ENCODE measurements at regions not wholly inside any gene's neighbourhood (a gene's known extent, or its start where the extent isn't known, plus 50 kb on each side); places are given as distances from the start of the nearest gene placed in this dataset.
"Not testable (repeated sequence)": the region's sequence is repeated elsewhere in the genome, so short reads cannot be mapped to it uniquely, and the experiment has no call there.

DNA sequence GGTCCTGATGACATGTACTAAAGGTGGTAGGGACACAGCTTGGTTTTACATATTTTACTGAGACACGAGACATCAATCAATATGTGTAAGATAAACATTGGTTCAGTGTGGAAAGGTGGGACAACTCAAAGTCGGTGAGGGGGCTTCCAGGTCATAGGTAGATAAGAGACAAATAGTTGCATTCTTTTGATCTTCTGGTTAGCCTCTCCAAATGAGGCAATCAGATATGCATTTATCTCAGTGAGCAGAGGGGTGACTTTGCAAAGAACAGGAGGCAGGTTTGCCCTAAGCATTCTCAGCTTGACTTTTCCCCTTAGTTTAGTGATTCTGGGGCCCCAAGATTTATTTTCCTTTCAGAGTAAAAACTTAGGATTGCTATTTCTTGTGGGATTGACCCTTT, 706.9 kb downstream of the GLUD2 start:
- Mint-ChIP-seq H3K27me3 (no peaks in the 10 kb centered on the region), H3K27ac (no peak overlapping the region), H3K36me3 (ENCODE audit: insufficient read depth) (peaks cover 1% of the 10 kb centered on the region), H3K4me3 (ENCODE audit: low read depth) (no peak overlapping the region), H3K9me3 (ENCODE audit: low read depth) (peaks cover 35% of the 10 kb centered on the region), H3K4me1 (ENCODE audit: low read depth) (no peaks in the 10 kb centered on the region)
- no peak for DNase-seq (ENCODE audit: low spot score, unreplicated experiment)
- TF ChIP-seq, protein P1, sequence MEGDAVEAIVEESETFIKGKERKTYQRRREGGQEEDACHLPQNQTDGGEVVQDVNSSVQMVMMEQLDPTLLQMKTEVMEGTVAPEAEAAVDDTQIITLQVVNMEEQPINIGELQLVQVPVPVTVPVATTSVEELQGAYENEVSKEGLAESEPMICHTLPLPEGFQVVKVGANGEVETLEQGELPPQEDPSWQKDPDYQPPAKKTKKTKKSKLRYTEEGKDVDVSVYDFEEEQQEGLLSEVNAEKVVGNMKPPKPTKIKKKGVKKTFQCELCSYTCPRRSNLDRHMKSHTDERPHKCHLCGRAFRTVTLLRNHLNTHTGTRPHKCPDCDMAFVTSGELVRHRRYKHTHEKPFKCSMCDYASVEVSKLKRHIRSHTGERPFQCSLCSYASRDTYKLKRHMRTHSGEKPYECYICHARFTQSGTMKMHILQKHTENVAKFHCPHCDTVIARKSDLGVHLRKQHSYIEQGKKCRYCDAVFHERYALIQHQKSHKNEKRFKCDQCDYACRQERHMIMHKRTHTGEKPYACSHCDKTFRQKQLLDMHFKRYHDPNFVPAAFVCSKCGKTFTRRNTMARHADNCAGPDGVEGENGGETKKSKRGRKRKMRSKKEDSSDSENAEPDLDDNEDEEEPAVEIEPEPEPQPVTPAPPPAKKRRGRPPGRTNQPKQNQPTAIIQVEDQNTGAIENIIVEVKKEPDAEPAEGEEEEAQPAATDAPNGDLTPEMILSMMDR (IDR thresholded peaks at IDR 0.05; ENCODE audit: unreplicated experiment) = no peak

DNA sequence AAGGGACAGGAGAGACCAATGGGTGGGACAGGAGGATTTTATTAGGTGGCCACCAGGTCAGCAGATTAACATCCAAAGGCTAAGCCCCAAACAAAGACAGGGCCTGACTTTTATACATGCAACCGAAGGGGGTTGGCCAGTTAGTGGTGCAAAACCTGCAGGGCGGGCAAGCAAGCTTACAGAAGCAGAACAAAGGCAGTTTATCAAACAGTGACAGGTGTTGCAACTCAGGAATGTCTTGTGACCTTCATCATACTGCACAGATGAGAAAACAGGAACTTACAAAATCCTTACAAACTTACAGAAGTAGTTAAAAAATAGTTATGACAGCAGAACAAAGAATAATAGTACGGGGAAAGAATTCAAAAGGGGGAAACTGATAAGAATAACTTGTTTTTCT, 708.1 kb downstream of the GLUD2 start:
- TF ChIP-seq, protein P1 (IDR thresholded peaks at IDR 0.05; ENCODE audit: unreplicated experiment) = no peak

DNA sequence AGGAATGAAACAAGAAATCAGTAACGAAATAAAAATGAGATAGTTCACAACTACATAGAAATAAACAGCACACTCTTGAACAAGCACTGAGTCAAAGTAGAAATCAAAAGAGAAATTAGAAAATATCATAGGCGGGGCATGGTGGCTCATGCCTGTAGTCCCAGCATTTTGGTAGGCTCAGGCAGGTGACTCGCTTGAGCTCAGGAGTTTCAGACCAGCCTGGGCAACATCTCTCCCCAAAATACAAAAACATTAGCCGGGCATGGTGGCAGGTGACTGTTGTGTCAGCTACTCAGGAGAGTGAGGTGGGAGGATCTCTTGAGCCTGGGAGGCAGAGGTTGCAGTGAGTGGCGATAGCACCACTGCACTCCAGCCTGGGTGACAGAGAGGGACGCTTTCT, 714.4 kb downstream of the GLUD2 start:
- peaks cover 9% of the 10 kb centered on the region for H3K9me3 Mint-ChIP-seq (ENCODE audit: low read depth)
- no peaks in the 10 kb centered on the region for H3K27me3 Mint-ChIP-seq
- DNase-seq (ENCODE audit: low spot score, unreplicated experiment) = no peak
- H3K4me1 Mint-ChIP-seq (ENCODE audit: low read depth) = peaks cover 4% of the 10 kb centered on the region
- no peak overlapping the region for H3K4me3 Mint-ChIP-seq (ENCODE audit: low read depth)
- no peak overlapping the region for H3K27ac Mint-ChIP-seq
- TF ChIP-seq, protein P1 (IDR thresholded peaks at IDR 0.05; ENCODE audit: unreplicated experiment) = no peak
- no peaks in the 10 kb centered on the region for H3K36me3 Mint-ChIP-seq (ENCODE audit: insufficient read depth)

More for the DNA sequence above, 708.1 kb downstream of the GLUD2 start:
- DNase-seq (ENCODE audit: low spot score, unreplicated experiment) = no peak
- Mint-ChIP-seq H3K4me1 (ENCODE audit: low read depth) (no peaks in the 10 kb centered on the region), H3K36me3 (ENCODE audit: insufficient read depth) (no peaks in the 10 kb centered on the region), H3K9me3 (ENCODE audit: low read depth) (peaks cover 31% of the 10 kb centered on the region), H3K27ac (no peak overlapping the region), H3K4me3 (ENCODE audit: low read depth) (no peak overlapping the region), H3K27me3 (no peaks in the 10 kb centered on the region)

DNA sequence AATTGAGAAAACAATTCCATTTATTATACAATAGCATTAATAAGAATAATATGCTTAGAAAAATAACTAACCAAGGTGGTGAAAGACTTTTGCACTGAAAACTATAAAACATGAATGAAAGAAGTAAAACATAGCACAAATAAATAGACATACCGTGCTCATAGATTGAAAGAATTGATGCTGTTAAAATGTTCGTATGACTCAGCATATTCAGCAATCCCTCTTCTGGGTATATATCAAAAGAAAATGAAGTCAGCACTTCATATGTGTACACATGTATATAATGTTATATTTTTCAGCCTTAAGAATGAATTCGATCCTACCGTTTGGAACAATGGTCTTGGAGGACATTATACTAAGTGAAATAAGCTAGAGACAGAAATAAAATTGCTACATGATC, 716.3 kb downstream of the GLUD2 start:
- DNase-seq (ENCODE audit: low spot score, unreplicated experiment) = no peak
- Mint-ChIP-seq H3K4me3 (ENCODE audit: low read depth) (no peak overlapping the region), H3K4me1 (ENCODE audit: low read depth) (peaks cover 4% of the 10 kb centered on the region), H3K27ac (no peak overlapping the region), H3K9me3 (ENCODE audit: low read depth) (peaks cover 12% of the 10 kb centered on the region), H3K27me3 (no peaks in the 10 kb centered on the region), H3K36me3 (ENCODE audit: insufficient read depth) (no peaks in the 10 kb centered on the region)
- TF ChIP-seq, protein P1 (IDR thresholded peaks at IDR 0.05; ENCODE audit: unreplicated experiment) = no peak

DNA sequence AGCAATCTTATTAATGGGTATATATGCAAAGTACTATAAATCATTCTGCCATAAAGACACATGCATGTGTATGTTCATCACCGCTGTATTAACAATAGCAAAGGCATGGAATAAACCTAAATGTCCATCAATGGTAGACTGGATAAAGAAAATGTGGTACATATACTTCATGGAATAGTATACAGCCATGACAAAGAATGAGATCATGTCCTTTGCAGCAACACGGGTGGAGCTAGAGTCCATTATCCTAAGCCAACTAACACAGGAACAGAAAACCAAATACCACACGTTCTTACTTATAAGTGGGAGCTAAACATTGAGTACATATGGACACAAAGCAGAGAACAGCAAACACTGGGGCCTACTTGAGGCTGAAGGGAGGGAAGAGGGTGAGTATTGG, 720.8 kb downstream of the GLUD2 start:
- not testable (repeated sequence) for H3K27ac Mint-ChIP-seq

DNA sequence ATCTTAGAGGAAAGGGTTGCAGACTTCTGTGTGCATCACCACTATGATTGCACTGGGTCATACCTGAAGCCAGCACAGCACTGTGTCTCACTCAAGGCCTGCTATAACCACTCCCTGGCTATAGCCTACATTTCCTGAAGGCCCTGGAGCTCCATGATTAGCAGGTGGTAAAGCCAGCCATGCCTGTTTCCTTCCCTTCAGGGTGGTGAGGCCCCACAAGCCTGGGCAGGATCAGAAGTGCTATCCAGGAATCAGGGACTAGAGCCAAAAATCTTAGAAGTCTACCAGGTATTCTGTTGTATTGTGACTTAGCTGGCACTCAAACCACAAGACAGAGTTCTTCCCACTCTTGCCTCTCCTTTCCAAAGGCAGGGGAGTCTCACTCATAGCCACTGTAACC, 734.6 kb downstream of the GLUD2 start:
- H3K27ac Mint-ChIP-seq = no peak overlapping the region
- DNase-seq (ENCODE audit: low spot score, unreplicated experiment) = no peak
- no peaks in the 10 kb centered on the region for H3K36me3 Mint-ChIP-seq (ENCODE audit: insufficient read depth)
- H3K9me3 Mint-ChIP-seq (ENCODE audit: low read depth) = peaks cover 23% of the 10 kb centered on the region
- no peaks in the 10 kb centered on the region for H3K4me1 Mint-ChIP-seq (ENCODE audit: low read depth)
- TF ChIP-seq, protein P1 (IDR thresholded peaks at IDR 0.05; ENCODE audit: unreplicated experiment) = no peak
- H3K4me3 Mint-ChIP-seq (ENCODE audit: low read depth) = no peak overlapping the region
- H3K27me3 Mint-ChIP-seq = no peaks in the 10 kb centered on the region

More for the DNA sequence above, 720.8 kb downstream of the GLUD2 start:
- H3K4me1 Mint-ChIP-seq (ENCODE audit: low read depth); H3K36me3 Mint-ChIP-seq (ENCODE audit: insufficient read depth); DNase-seq (ENCODE audit: low spot score, unreplicated experiment); H3K4me3 Mint-ChIP-seq (ENCODE audit: low read depth); H3K27me3 Mint-ChIP-seq: not testable (repeated sequence)
- H3K9me3 Mint-ChIP-seq (ENCODE audit: low read depth) = peaks cover 16% of the 10 kb centered on the region

Measured in progenitor cell of endocrine pancreas (in vitro differentiated cells).